ENCODE measurements at regions not wholly inside any gene's neighbourhood (a gene's known extent, or its start where the extent isn't known, plus 50 kb on each side); places are given as distances from the start of the nearest gene placed in this dataset.

GRCh38 chr2:16479721-16480120 lies 185.9 kb downstream of the CYRIA start:
- TF ChIP-seq CTCF (IDR thresholded peaks at IDR 0.05; ENCODE audit: low read length), result no peak
- no peak for TF ChIP-seq EZH2 (IDR thresholded peaks at IDR 0.05; ENCODE audit: borderline replicate concordance, low read length)
